GM10266 (cell line): ENCODE measurements at regions not wholly inside any gene's neighbourhood (a gene's known extent, or its start where the extent isn't known, plus 50 kb on each side); places are given as distances from the start of the nearest gene placed in this dataset.

Experiments
- DNase-seq: peaks from one replicate; pipeline ENCODE4 v3.0.0; 2012; ENCODE audit errors: extremely low spot score
- CTCF ChIP-seq: IDR thresholded peaks from 2 replicates; pipeline ENCODE4 v1.5.1; 2012; ENCODE audit warnings: mild to moderate bottlenecking, low read depth; ENCODE audit not compliant: control insufficient read depth, insufficient read depth; ENCODE audit errors: missing control alignments

GRCh38 chr4:167943872-167944505 lies 148.3 kb upstream of the ANXA10 start:
- DNase-seq: no peak
- TF ChIP-seq CTCF: no peak

GRCh38 chr4:167944721-167945120 lies 147.6 kb upstream of the ANXA10 start:
- no peak for DNase-seq
- no peak for TF ChIP-seq CTCF

- TF ChIP-seq CTCF: no peak
Observed at GRCh38 chr4:167955006-167955405, 137.3 kb upstream of the ANXA10 start.

GRCh38 chr4:167956676-167957075 lies 135.7 kb upstream of the ANXA10 start:
- no peak for DNase-seq
- no peak for TF ChIP-seq CTCF

More at GRCh38 chr4:167955006-167955405, 137.3 kb upstream of the ANXA10 start:
- DNase-seq: no peak

GRCh38 chr4:167964766-167965373 lies 127.5 kb upstream of the ANXA10 start:
- TF ChIP-seq CTCF: no peak
- DNase-seq: no peak

GRCh38 chr4:167966143-167966542 lies 126.2 kb upstream of the ANXA10 start:
- TF ChIP-seq CTCF: no peak
- DNase-seq: no peak

GRCh38 chr4:167973513-167973912 lies 118.8 kb upstream of the ANXA10 start:
- DNase-seq: no peak
- no peak for TF ChIP-seq CTCF
